CD4-positive, alpha-beta T cell (primary cell): ENCODE measurements at regions not wholly inside any gene's neighbourhood (a gene's known extent, or its start where the extent isn't known, plus 50 kb on each side); places are given as distances from the start of the nearest gene placed in this dataset.

Source experiments
- ATAC-seq: fragments of 200-7000 bp; cut with Tn5 transposase; one replicate; pipeline ENCODE4 v1.10.0; 2022; ENCODE audit warnings: mild to moderate bottlenecking; ENCODE audit not compliant: poor library complexity
- CTCF ChIA-PET: fragments of 350-600 bp; sonication (Branson Sonifier 250); formaldehyde crosslinking; loops from one replicate; lab custom pipeline; 2021; ENCODE audit warnings: antibody characterized with exemption, inconsistent platforms; lab: Charles Lee
- POLR2A ChIA-PET: fragments of 350-600 bp; sonication (Branson Sonifier 250); formaldehyde crosslinking; loops from one replicate; lab custom pipeline; 2021; ENCODE audit warnings: antibody characterized with exemption, inconsistent platforms; lab: Charles Lee
- DNase-seq, 14 experiments: peaks; one replicate each; pipeline ENCODE4 v3.0.0-alpha.2; 2013 to 2020; ENCODE audit warnings: mixed read lengths in 2 of 14
- H3K27ac ChIP-seq, 2 donors: one replicate each; pipeline versions ENCODE4 v1.5.1 to v1.7.0; 2013; ENCODE audit warnings: low read length in 2 of 2, low read depth in 1 of 2, mild to moderate bottlenecking in 1 of 2
- H3K27me3 ChIP-seq, 2 experiments: 1 replicate in 1 of 2; 2 replicates in 1 of 2; pipeline versions ENCODE4 v1.6.1 to v1.7.0; 2013; ENCODE audit warnings: low read length in 2 of 2, control low read depth in 1 of 2, mild to moderate bottlenecking in 1 of 2, moderate library complexity in 1 of 2; ENCODE audit not compliant: insufficient read depth in 2 of 2, control insufficient read depth in 1 of 2
- H3K36me3 ChIP-seq: one replicate; pipeline ENCODE4 v1.6.1; 2013; ENCODE audit warnings: low read length, control low read depth; ENCODE audit not compliant: insufficient read depth
- H3K4me1 ChIP-seq: one replicate; pipeline ENCODE4 v1.6.1; 2013; ENCODE audit warnings: low read length, control low read depth; ENCODE audit not compliant: insufficient read depth
- H3K4me3 ChIP-seq: one replicate; pipeline ENCODE4 v1.5.1; 2013; ENCODE audit warnings: mild to moderate bottlenecking, low read length, moderate library complexity
- H3K9me3 ChIP-seq, 2 experiments: 1 replicate in 1 of 2; 2 replicates in 1 of 2; pipeline versions ENCODE4 v1.6.1 to v1.7.0; 2013; ENCODE audit warnings: low read length in 2 of 2, mild to moderate bottlenecking in 2 of 2, control low read depth in 1 of 2, moderate library complexity in 1 of 2; ENCODE audit not compliant: control insufficient read depth in 1 of 2, insufficient read depth in 1 of 2
- H3K27ac Mint-ChIP-seq: one replicate; pipeline ENCODE4 v1.8.0; 2020; ENCODE audit warnings: mixed read lengths
- H3K27me3 Mint-ChIP-seq: one replicate; pipeline ENCODE4 v1.8.0; 2021; ENCODE audit warnings: mixed read lengths
- H3K36me3 Mint-ChIP-seq: one replicate; pipeline ENCODE4 v1.8.0; 2021; ENCODE audit warnings: low read depth, mixed read lengths
- H3K4me1 Mint-ChIP-seq: one replicate; pipeline ENCODE4 v1.8.0; 2021; ENCODE audit warnings: low read depth, mixed read lengths
- H3K4me3 Mint-ChIP-seq: one replicate; pipeline ENCODE4 v1.8.0; 2020; ENCODE audit warnings: mild to moderate bottlenecking, mixed read lengths
- H3K9me3 Mint-ChIP-seq: one replicate; pipeline ENCODE4 v1.8.0; 2020; ENCODE audit warnings: mixed read lengths
- intact Hi-C, 2 experiments: fragments of 100-400 bp; cut with DNase I in 1 of 2; cut with micrococcal nuclease in 1 of 2; formaldehyde crosslinking; loops; one replicate each; pipeline versions ENCODE4 v1.15.1 to v1.9.0; 2023 to 2025; cut with DNase I, micrococcal nuclease
- TF ChIP-seq, protein P1 (sequence below): fragments of 200-600 bp; IDR thresholded peaks from one replicate; pipeline ENCODE4 v1.8.0; 2022; ENCODE audit warnings: antibody characterized with exemption, mild to moderate bottlenecking

DNA sequence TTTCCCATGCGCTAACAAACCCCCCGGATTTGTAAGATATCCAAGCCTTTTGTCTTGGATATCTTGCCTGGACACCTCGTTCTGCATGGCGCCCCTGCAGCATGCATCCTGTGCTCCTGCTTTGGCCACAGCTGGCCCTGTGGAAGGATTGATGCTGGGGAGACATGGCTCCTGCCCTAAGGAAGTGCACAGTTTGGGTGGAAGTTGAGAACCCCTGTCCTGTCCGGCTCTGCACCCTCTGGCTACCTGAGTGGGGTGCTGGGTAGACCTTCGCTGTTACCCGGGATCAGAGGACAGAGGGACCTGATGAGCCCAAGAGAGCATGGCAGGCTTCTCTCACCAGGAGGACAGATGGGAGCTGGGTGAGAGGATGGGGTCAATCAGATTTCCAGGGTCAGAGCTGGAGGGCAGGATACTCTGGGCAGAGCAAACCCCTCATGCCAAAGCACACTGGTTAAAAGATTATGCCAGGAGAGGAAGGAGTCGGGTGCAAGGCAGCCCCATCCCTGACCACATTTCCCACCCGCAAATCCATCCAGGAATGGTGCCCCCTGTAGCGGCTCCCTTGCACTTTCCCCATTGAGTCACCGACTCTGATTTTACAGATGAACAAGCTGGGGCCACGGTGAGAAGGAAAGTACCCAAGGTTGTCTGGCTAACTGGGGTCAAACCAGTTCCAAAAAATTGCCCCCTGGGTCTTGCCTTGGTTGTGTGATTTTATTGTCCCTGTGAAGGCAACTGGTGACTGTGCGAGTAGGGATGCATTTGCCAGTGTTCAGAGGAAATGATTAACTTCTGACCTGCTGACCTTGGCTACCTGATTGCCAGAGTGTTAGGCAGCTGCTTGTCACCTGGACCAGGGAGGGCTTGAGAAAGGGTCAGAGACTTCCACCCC, 290.1 kb upstream of the ZMIZ1 start:
- POLR2A ChIA-PET, result no interaction called here
- no peaks in the 10 kb centered on the region for H3K27me3 ChIP-seq
- CTCF ChIA-PET, result no interaction called here

GRCh38 chr10:78779339-78779955, 289.3 kb upstream of the ZMIZ1 start:
- Histone ChIP-seq H3K27me3 (no peaks in the 10 kb centered on the region), H3K4me1 (no peaks in the 10 kb centered on the region), H3K9me3 (peaks cover 0 to 12% of the 10 kb centered on the region in 2 experiments), H3K27ac (no peak overlapping the region), H3K36me3 (no peaks in the 10 kb centered on the region), H3K4me3 (no peak overlapping the region)
- TF ChIP-seq, protein P1, sequence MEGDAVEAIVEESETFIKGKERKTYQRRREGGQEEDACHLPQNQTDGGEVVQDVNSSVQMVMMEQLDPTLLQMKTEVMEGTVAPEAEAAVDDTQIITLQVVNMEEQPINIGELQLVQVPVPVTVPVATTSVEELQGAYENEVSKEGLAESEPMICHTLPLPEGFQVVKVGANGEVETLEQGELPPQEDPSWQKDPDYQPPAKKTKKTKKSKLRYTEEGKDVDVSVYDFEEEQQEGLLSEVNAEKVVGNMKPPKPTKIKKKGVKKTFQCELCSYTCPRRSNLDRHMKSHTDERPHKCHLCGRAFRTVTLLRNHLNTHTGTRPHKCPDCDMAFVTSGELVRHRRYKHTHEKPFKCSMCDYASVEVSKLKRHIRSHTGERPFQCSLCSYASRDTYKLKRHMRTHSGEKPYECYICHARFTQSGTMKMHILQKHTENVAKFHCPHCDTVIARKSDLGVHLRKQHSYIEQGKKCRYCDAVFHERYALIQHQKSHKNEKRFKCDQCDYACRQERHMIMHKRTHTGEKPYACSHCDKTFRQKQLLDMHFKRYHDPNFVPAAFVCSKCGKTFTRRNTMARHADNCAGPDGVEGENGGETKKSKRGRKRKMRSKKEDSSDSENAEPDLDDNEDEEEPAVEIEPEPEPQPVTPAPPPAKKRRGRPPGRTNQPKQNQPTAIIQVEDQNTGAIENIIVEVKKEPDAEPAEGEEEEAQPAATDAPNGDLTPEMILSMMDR, result no peak
- no peaks in the 10 kb centered on the region for H3K4me1 Mint-ChIP-seq
- ChIA-PET POLR2A (no interaction called here), CTCF (no interaction called here)
- ATAC-seq (no peak), DNase-seq (peak in 1 of 14 experiments; percentile 10)
- no peak overlapping the region for H3K4me3 Mint-ChIP-seq
- intact Hi-C loops, result no loop called here
- H3K9me3 Mint-ChIP-seq, result no peaks in the 10 kb centered on the region
- H3K36me3 Mint-ChIP-seq, result no peaks in the 10 kb centered on the region
- H3K27ac Mint-ChIP-seq, result no peak overlapping the region
- H3K27me3 Mint-ChIP-seq, result no peaks in the 10 kb centered on the region

More for the DNA sequence above, 290.1 kb upstream of the ZMIZ1 start:
- H3K4me3 ChIP-seq, result no peak overlapping the region
- ATAC-seq (no peak), DNase-seq (peak in 1 of 14 experiments; percentile 17)
- no peak overlapping the region for H3K27ac ChIP-seq
- Mint-ChIP-seq H3K27ac (no peak overlapping the region), H3K4me1 (no peaks in the 10 kb centered on the region), H3K36me3 (no peaks in the 10 kb centered on the region), H3K4me3 (no peak overlapping the region), H3K27me3 (no peaks in the 10 kb centered on the region), H3K9me3 (no peaks in the 10 kb centered on the region)
- intact Hi-C loops, result no loop called here
- no peaks in the 10 kb centered on the region for H3K36me3 ChIP-seq
- H3K9me3 ChIP-seq, result peaks cover 0 to 12% of the 10 kb centered on the region in 2 experiments
- H3K4me1 ChIP-seq, result no peaks in the 10 kb centered on the region
- TF ChIP-seq, protein P1, result no peak

DNA sequence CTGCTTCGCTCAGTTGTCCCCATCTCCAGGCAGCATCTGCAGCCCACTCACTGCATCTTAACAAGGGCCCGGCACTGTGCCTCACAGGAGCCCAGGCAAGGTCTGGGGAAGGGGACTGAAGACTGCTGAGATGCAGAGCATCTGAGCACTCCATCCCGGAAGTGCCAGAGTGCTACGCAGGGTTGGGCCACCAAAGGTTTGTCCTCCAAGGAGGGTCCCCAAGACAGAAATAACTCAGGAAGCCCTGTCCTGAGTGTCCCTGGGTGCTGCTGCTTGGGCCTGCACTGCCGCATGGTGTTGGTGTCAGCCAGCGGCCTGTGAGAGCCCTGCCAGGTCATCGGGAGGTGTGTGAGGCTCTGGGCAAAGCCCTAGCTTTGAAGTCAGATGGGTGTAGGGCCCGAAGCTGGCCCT, 288.2 kb upstream of the ZMIZ1 start:
- ATAC-seq, result no peak
- Mint-ChIP-seq H3K4me3 (no peak overlapping the region), H3K27ac (no peak overlapping the region), H3K4me1 (no peaks in the 10 kb centered on the region), H3K27me3 (peaks cover 3% of the 10 kb centered on the region), H3K9me3 (no peaks in the 10 kb centered on the region), H3K36me3 (no peaks in the 10 kb centered on the region)
- H3K4me1 ChIP-seq, result no peaks in the 10 kb centered on the region
- TF ChIP-seq, protein P1, result no peak
- POLR2A ChIA-PET, result no interaction called here
- no peak overlapping the region for H3K4me3 ChIP-seq
- H3K9me3 ChIP-seq, result peaks cover 0 to 12% of the 10 kb centered on the region in 2 experiments
- intact Hi-C loops, result no loop called here
- no peaks in the 10 kb centered on the region for H3K27me3 ChIP-seq
- DNase-seq, result peak in 1 of 14 experiments; percentile 20
- no peaks in the 10 kb centered on the region for H3K36me3 ChIP-seq
- no peak overlapping the region for H3K27ac ChIP-seq
- CTCF ChIA-PET, result no interaction called here
